Stimulated activated CD8-positive, alpha-beta memory T cell treated with anti-CD3 and anti-CD28 coated beads, Interleukin-15, amount 100 ng/mL, for 48 hours (primary cell): ENCODE measurements at regions not wholly inside any gene's neighbourhood (a gene's known extent, or its start where the extent isn't known, plus 50 kb on each side); places are given as distances from the start of the nearest gene placed in this dataset.
"Not testable (repeated sequence)": the region's sequence is repeated elsewhere in the genome, so short reads cannot be mapped to it uniquely, and the experiment has no call there.

Experiments used
- DNase-seq, 2 donors: peaks; one replicate each; pipeline ENCODE4 v3.0.0-alpha.2; 2020; ENCODE audit warnings: low read depth in 2 of 2

GRCh38 chr3:104367000-104367399 is 999.7 kb upstream of the ALCAM start:
- DNase-seq, result no peak

- no peak for DNase-seq
Observed at GRCh38 chr3:104368760-104369159, 997.9 kb upstream of the ALCAM start.

- DNase-seq, result no peak
Observed at GRCh38 chr3:104385421-104385820, 981.3 kb upstream of the ALCAM start.

- no peak for DNase-seq
Observed at GRCh38 chr3:104388619-104389018, 978.1 kb upstream of the ALCAM start.

GRCh38 chr3:104392327-104392726 is 974.4 kb upstream of the ALCAM start:
- DNase-seq, result no peak

GRCh38 chr3:104396974-104397669 is 969.6 kb upstream of the ALCAM start:
- no peak for DNase-seq

GRCh38 chr3:104397713-104398112 is 969.0 kb upstream of the ALCAM start:
- DNase-seq, result no peak

- no peak for DNase-seq
Observed at GRCh38 chr3:104402902-104403301, 963.8 kb upstream of the ALCAM start.

GRCh38 chr3:104411757-104412156 is 955.0 kb upstream of the ALCAM start:
- DNase-seq, result no peak

- no peak for DNase-seq
Observed at GRCh38 chr3:104412608-104413580, 953.8 kb upstream of the ALCAM start.

GRCh38 chr3:104428337-104428925 is 938.3 kb upstream of the ALCAM start:
- DNase-seq, result no peak

GRCh38 chr3:104429727-104430126 is 937.0 kb upstream of the ALCAM start:
- DNase-seq, result no peak

GRCh38 chr3:104436506-104436905 is 930.2 kb upstream of the ALCAM start:
- no peak for DNase-seq

- no peak for DNase-seq
Observed at GRCh38 chr3:104437131-104437750, 929.5 kb upstream of the ALCAM start.

GRCh38 chr3:104437891-104438290 is 928.8 kb upstream of the ALCAM start:
- DNase-seq, result no peak

- no peak for DNase-seq
Observed at GRCh38 chr3:104438706-104439105, 928.0 kb upstream of the ALCAM start.

GRCh38 chr3:104445252-104445919 is 921.3 kb upstream of the ALCAM start:
- not testable (repeated sequence) for DNase-seq

- no peak for DNase-seq
Observed at GRCh38 chr3:104447681-104448080, 919.0 kb upstream of the ALCAM start.

GRCh38 chr3:104452697-104453096 is 914.0 kb upstream of the ALCAM start:
- no peak for DNase-seq

- no peak for DNase-seq
Observed at GRCh38 chr3:104458657-104459056, 908.1 kb upstream of the ALCAM start.
